ENCODE measurements at regions not wholly inside any gene's neighbourhood (a gene's known extent, or its start where the extent isn't known, plus 50 kb on each side); places are given as distances from the start of the nearest gene placed in this dataset.
"Not testable (repeated sequence)": the region's sequence is repeated elsewhere in the genome, so short reads cannot be mapped to it uniquely, and the experiment has no call there.

DNA sequence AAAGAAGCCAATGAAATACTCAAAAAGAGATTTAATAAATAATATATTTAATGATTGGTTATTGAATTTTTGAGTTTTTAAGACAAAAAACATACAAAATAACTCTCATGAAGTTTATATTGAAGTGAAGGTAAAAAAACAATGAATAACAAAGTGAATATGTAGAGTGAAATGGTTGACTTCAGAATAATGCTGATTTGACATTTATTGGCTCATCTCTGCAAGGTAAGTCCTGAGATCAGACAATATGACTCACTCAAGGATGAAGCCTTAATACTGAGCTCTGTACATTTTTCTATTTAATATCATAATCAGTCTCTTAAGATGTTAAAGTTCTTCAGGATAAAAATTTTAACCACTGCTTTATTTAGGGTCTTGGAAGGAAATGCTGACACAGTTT lies 1398.9 kb upstream of the PCDH9 start:
- no peak for DNase-seq

- DNase-seq: no peak
These were observed 1397.2 kb upstream of the PCDH9 start for GRCh38 chr13:68627379-68627778.

GRCh38 chr13:68616600-68617222 lies 1386.6 kb upstream of the PCDH9 start:
- no peak for DNase-seq

- no peak for DNase-seq
These were observed 1379.5 kb upstream of the PCDH9 start for GRCh38 chr13:68609661-68610060.

GRCh38 chr13:68608147-68608546 lies 1378.0 kb upstream of the PCDH9 start:
- DNase-seq: no peak

DNA sequence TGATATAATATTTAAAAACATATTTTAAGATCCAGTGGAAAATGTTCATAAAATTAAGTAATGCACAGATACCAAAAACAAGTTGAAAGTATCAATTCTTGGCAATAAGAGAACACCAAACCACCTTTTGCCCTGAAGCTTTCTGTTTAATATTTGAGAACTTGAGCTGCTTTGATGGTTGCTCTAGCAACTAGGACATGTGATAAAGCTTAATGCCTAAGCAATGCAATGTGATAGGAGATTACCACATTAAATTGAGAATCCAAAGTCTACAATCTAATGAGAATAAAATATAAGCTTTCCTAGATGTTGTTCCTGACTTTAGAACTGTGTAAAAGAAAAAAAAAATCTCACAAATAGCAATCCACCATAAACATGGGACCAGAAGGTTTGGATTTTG lies 1367.5 kb upstream of the PCDH9 start:
- no peak for DNase-seq

DNA sequence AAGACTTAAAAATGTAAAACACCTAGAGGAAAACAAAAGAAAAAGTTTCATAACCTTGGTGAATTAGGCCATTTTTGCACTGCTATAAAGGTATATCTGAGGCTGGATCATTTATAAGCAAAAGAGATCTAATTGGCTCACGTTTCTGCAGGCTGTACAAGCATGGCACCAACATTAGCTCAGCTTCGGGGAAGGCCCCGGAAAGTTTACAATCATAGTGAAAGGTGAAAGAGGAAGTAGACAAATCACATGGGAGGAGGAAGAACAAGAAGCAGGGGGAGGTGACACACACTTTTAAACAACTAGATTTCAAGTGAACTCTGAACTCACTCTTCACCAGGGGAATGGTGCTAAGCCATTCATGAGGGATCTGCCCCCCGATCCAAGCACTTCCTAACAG lies 1358.5 kb upstream of the PCDH9 start:
- no peak for DNase-seq

- DNase-seq: no peak
These were observed 1354.6 kb upstream of the PCDH9 start for GRCh38 chr13:68584776-68585175.

- DNase-seq: no peak
These were observed 1343.9 kb upstream of the PCDH9 start for GRCh38 chr13:68574053-68574452.

GRCh38 chr13:68551701-68552522 lies 1321.8 kb upstream of the PCDH9 start:
- DNase-seq: no peak

- no peak for DNase-seq
These were observed 1320.2 kb upstream of the PCDH9 start for GRCh38 chr13:68550330-68550729.

DNA sequence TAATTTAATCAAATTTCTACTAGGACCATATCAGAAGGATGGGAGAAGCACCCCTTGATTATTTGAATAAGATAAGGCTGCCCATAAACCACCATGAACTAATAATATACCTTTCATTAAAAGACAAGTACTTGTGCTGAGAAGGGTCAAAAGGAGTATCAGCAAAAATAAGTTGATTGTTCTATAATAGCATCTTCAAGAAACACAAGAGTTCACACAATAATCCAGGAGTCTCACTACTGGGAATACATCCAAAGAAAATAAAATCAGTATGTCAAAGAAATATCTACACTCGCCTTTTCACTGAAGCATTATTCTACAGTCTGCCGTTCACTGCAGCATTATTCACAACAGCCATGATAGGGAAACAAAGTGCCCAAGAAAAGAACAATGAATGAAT lies 1310.1 kb upstream of the PCDH9 start:
- DNase-seq: no peak

- no peak for DNase-seq
These were observed 1305.2 kb upstream of the PCDH9 start for GRCh38 chr13:68535329-68535728.

DNA sequence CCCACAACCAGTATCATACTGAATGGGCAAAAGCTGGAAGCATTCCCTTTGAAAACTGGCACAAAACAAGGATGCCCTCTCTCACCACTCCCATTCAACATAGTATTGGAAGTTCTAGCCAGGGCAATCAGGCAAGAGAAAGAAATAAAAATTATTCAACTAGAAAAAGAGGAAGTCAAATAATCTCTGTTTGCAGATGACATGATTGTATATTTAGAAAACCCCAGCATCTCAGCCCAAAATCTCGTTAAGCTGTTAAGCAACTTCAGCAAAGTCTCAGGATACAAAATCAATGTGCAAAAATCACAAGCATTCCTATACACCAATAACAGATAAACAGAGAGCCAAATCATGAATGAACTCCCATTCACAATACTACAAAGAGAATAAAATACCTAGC lies 1297.0 kb upstream of the PCDH9 start:
- DNase-seq: not testable (repeated sequence)

DNA sequence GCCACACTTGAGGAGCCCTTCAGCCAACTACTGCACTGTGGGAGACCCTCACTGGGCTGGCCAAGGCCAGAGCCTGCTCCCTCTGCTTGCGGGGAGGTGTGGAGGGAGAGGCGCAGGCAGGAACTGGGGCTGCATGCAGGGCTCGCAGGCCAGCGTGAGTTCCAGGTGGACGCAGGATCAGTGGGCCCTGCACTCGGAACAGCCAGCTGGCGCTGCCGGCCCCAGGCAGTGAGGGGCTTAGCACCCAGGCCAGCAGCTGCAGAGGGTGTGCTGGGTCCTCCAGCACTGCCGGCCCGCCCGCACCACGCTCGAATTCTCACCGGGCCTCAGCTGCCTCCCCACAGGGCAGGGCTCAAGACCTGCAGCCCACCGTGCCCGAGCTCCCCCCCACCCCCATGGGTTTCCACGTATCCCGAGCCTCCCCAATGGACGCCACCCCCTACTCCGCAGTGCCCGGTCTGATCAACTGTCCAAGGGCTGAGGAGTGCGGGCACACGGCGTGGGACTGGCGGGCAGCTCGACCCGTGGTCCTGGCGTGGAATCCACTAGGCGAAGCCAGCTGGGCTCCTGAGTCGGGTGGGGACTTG lies 1293.8 kb upstream of the PCDH9 start:
- DNase-seq: no peak

DNA sequence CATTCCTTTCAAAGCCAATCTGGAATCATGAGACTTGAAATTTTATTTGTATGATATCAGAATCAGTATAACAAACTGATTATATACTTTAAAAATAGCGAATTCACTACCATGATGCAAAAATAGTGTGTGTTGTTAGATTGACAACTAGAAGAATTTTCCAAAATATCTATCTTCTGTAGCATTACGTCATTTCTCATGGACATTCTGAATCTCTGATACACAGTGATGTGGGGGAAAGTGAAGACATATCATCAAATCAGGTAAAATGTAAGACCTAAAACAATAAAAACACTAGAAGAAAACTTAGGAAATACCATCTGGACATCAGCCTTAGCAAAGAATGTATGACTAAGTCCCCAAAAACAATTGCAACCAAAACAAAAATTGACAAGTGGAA lies 1292.0 kb upstream of the PCDH9 start:
- DNase-seq: no peak

DNA sequence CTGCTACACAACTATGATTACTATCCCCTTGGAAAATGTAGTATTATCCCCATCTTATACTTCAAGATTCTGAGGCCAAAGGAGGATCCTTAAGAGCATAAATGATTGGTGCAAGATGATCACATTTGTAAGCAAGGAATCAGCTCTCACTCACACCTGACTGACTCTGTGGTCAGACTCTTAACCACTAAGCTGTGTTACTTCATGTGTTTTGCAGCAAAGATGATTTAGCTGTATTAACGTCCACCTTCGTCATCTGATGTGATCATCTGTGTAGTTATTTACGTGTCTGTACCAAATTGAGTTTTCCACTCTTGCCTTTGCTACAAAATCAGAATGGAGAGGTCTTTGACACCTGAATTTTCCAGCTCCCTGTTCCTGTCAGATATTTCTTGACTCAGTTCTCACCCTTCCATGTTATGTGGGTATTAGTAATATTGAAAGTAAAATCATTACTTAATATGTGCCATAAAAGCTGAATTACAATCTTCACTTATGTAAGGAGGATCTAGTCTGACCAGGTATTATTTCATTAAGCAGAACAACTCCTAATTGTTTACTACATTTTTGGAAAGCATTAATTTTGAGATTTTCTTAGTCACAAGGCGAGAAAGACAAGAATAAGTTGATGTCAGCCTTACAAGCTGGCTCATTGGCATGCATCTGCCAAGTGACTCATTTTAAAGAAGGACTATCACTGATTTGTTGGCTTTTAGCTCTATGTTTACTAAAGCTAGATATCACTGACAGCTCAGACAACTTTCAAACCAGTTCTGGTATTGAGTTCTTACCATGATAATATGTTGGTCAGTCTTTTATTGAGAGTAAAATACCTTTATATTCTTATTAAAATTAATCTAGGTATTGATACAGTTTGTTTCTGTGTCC lies 1279.8 kb upstream of the PCDH9 start:
- no peak for DNase-seq

DNA sequence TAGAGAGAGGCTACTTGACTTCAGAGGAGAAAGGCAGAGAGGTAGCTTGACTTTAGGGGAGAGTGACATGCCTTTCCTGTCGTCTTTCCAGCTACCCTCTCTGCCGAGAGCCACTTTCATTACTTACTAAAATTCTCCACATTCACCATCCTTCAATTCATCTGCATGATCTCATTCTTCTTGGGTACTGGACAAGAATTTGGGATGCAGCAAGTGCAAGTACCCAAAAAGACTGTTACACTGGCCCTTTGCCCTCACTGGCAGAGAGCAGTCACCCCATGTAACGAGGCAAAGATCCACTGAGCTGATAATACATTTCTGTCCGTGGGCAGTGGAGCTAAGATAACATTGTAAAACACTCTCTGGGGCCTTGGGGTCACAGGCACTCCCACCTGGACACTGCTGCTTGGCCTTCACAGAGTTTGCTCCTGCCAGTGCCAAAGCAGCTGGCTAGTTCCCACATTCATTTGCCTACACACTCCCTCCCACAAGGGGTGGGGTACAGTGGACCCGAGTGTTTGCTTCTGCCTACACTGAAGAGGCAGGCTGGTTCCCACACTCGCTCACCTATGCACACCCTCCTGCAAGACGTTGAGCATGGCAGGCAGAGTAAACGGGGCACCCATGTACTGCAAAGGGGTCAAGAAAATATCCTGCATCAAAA lies 1276.9 kb upstream of the PCDH9 start:
- DNase-seq: no peak

DNA sequence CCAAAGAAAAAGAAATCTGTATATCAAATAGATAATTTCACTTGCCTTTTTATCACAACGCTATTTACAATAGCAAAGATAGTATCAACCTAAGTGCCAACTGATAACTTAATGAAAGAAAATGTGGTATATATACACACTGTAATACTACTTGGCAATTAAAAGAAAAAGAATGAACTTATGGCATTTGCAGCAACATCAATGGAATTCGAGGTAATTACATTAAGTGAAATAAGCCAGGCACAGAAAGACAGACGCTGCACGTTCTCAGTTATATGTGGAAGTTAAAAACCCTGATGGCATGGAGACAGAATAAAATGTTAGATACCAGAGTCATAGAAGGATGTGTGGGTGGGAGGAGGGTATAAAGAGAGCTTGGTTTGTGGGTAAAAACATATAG lies 1260.5 kb upstream of the PCDH9 start:
- no peak for DNase-seq

DNA sequence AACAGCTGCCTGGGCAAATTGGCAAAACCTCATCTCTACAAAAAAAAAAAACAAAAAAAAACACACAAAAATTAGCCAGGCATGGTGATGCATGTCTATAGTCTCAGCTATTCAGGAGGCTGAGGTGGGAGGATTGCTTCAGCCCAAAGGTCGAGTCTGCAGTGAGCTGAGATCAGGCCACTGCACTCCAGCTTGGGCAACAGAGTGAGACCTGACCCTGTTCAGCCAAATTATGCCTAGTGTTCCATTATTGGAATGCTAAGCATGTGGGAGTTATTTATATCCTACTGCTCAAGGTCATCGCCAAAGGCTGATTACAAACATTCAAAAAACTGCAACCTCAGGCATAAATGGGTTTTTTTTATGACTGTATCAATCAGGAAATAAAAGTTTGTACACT lies 1251.0 kb upstream of the PCDH9 start:
- DNase-seq: no peak

- DNase-seq: no peak
These were observed 1243.7 kb upstream of the PCDH9 start for GRCh38 chr13:68473834-68474326.

GRCh38 chr13:68467160-68467559 lies 1237.0 kb upstream of the PCDH9 start:
- no peak for DNase-seq

GRCh38 chr13:68440874-68441273 lies 1210.7 kb upstream of the PCDH9 start:
- DNase-seq: no peak
